Ectodermal cell (in vitro differentiated cells): ENCODE measurements at regions not wholly inside any gene's neighbourhood (a gene's known extent, or its start where the extent isn't known, plus 50 kb on each side); places are given as distances from the start of the nearest gene placed in this dataset.

Experiments used
- H3K27ac ChIP-seq: 2 replicates; pipeline ENCODE4 v1.7.0; 2013; ENCODE audit warnings: mild to moderate bottlenecking, low read depth, low read length; ENCODE audit not compliant: insufficient read depth, poor library complexity, severe bottlenecking
- H3K27me3 ChIP-seq: 2 replicates; pipeline ENCODE4 v1.7.0; 2013; ENCODE audit warnings: mild to moderate bottlenecking, low read length; ENCODE audit not compliant: insufficient read depth, control insufficient read depth, poor library complexity, severe bottlenecking
- H3K36me3 ChIP-seq: one replicate; pipeline ENCODE4 v1.7.0; 2013; ENCODE audit warnings: low read length; ENCODE audit not compliant: control insufficient read depth, insufficient read depth
- H3K4me1 ChIP-seq: one replicate; pipeline ENCODE4 v1.7.0; 2013; ENCODE audit warnings: low read length; ENCODE audit not compliant: control insufficient read depth, insufficient read depth
- H3K4me3 ChIP-seq: 2 replicates; pipeline ENCODE4 v1.7.0; 2013; ENCODE audit warnings: low read depth, low read length, control low read depth; ENCODE audit not compliant: insufficient read depth
- H3K9me3 ChIP-seq: 2 replicates; pipeline ENCODE4 v1.7.0; 2013; ENCODE audit warnings: mild to moderate bottlenecking, low read length, moderate library complexity; ENCODE audit not compliant: control insufficient read depth
- WGBS, 2 experiments: methylation state at CpG; one replicate each; pipeline ENCODE4 v1.1.7; 2013; ENCODE audit warnings: missing lambda C conversion rate in 2 of 2; 5-methylcytosine and 5-hydroxymethylcytosine counted together

DNA sequence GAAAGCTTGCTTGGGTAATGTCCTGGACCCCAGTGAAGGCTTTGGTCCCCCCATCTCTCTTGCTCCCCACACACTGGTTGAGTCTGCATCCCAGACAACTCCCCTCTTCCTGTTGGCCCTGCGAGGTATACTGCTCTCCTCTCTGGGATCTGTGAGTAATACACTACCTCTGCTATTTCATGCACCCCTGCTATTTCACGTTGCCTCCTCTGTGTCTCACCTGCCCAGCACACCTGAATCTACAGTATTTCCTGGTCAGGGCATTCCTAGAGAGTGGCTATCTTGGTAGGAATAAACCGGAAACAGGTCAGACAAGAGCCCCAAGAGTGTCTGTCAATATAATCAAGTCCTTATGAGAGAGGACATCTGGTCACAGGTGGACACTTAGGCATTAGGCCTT lies 114.3 kb upstream of the ODAD2 start:
- 93 to 94% methylated on average over 3 of the region's 3 CpGs for WGBS, 2 experiments
- H3K4me3 ChIP-seq, result no peak overlapping the region
- H3K27me3 ChIP-seq, result no peaks in the 10 kb centered on the region

GRCh38 chr10:28111712-28112111 lies 112.8 kb upstream of the ODAD2 start:
- H3K4me1 ChIP-seq, result no peaks in the 10 kb centered on the region
- H3K4me3 ChIP-seq, result no peak overlapping the region
- no peaks in the 10 kb centered on the region for H3K27me3 ChIP-seq
- H3K27ac ChIP-seq, result no peak overlapping the region
- no peaks in the 10 kb centered on the region for H3K36me3 ChIP-seq
- no peaks in the 10 kb centered on the region for H3K9me3 ChIP-seq
- WGBS, 2 experiments, result 91 to 94% methylated on average over 1 to 2 of the region's 2 CpGs

More for the DNA sequence above, 114.3 kb upstream of the ODAD2 start:
- no peaks in the 10 kb centered on the region for H3K4me1 ChIP-seq
- H3K9me3 ChIP-seq, result no peaks in the 10 kb centered on the region
- H3K36me3 ChIP-seq, result no peaks in the 10 kb centered on the region
- no peak overlapping the region for H3K27ac ChIP-seq

GRCh38 chr10:28105561-28105960 lies 106.7 kb upstream of the ODAD2 start:
- H3K9me3 ChIP-seq, result no peaks in the 10 kb centered on the region
- no peak overlapping the region for H3K4me3 ChIP-seq
- H3K27ac ChIP-seq, result no peak overlapping the region
- H3K27me3 ChIP-seq, result no peaks in the 10 kb centered on the region
- H3K4me1 ChIP-seq, result no peaks in the 10 kb centered on the region
- 81% methylated on average over 8 of the region's 8 CpGs for WGBS, 2 experiments
- H3K36me3 ChIP-seq, result no peaks in the 10 kb centered on the region

DNA sequence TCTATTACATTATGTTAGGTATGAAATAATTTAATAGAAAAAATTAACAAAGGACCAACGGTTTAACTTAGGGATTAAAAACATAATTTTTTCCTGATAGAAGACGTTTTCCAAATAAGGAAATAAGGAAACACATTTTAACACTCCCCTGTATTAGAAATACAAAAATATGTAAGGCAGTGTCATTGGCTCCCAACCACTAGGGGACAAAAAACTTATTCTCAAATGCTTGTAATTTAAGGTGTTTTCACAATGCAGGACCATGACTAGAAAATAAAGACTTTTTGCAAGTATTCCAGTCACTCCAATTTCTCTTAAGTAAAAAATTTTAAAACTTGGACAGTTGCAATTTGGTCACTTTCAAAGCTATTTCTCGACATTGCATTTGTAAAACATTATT lies 98.8 kb upstream of the ODAD2 start:
- Histone ChIP-seq H3K4me1 (no peaks in the 10 kb centered on the region), H3K9me3 (no peaks in the 10 kb centered on the region), H3K27ac (no peak overlapping the region), H3K27me3 (no peaks in the 10 kb centered on the region), H3K4me3 (no peak overlapping the region), H3K36me3 (no peaks in the 10 kb centered on the region)
- 80 to 92% methylated on average over 1 to 2 of the region's 3 CpGs for WGBS, 2 experiments

DNA sequence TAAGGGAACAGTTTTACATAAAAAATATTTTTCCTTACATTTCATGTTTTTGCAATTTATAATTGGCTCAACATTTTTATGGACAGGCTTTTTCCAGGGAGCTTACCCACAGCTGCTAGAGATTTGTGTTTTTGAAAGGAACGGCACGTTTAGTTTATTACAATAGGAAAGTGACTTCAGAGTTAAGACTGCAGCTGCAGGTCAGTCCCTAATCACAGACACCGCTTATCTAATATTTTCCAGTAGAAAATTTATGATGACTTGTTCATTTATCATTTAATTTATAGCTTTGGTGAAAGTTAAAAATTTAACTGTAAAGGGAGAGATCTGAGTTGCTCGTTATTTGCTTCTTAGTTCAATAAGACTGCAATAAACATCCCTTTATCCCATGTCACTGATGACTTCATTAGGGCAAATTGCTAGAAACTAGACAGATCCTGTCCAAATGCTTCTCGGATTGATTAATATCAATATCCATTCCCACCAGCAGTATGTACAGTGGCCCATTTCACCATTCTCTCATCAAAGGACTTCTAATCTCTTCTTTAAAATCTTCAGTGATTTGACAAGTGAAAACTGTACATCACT lies 97.0 kb upstream of the ODAD2 start:
- H3K27ac ChIP-seq, result no peak overlapping the region
- no peaks in the 10 kb centered on the region for H3K4me1 ChIP-seq
- WGBS, 2 experiments, result 88 to 92% methylated on average over 4 of the region's 5 CpGs
- H3K4me3 ChIP-seq, result no peak overlapping the region
- no peaks in the 10 kb centered on the region for H3K36me3 ChIP-seq
- no peaks in the 10 kb centered on the region for H3K27me3 ChIP-seq
- H3K9me3 ChIP-seq, result no peaks in the 10 kb centered on the region

DNA sequence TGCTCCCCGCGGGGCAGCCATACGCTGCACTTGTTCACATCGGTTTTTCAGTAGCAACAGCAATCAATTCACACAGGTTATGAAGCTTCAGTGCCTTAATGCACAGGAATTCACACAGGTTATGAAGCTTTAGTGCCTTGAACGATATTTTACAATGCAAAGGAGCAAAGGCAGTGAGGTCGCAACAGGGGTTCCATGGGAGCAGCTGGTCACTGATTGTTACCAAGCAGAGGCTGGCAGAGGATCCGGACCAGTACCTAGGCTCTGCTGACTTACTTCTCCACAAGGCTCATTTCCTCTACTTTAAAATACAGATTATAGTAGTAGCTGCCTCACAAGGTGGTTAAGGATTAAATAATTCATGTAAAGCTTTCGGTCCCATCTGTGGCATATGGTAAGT lies 95.2 kb upstream of the ODAD2 start:
- H3K4me3 ChIP-seq, result no peak overlapping the region
- WGBS, 2 experiments, result 92 to 93% methylated on average over 7 to 8 of the region's 8 CpGs
- no peaks in the 10 kb centered on the region for H3K4me1 ChIP-seq
- H3K27ac ChIP-seq, result no peak overlapping the region
- H3K36me3 ChIP-seq, result no peaks in the 10 kb centered on the region
- H3K9me3 ChIP-seq, result no peaks in the 10 kb centered on the region
- no peaks in the 10 kb centered on the region for H3K27me3 ChIP-seq

- Histone ChIP-seq H3K27ac (no peak overlapping the region), H3K27me3 (no peaks in the 10 kb centered on the region), H3K4me1 (no peaks in the 10 kb centered on the region), H3K36me3 (no peaks in the 10 kb centered on the region), H3K9me3 (no peaks in the 10 kb centered on the region), H3K4me3 (no peak overlapping the region)
- WGBS, 2 experiments, result 94 to 95% methylated on average over 2 of the region's 2 CpGs
Measured at GRCh38 chr10:28091913-28092312, 93.0 kb upstream of the ODAD2 start.

GRCh38 chr10:28090506-28090905 lies 91.6 kb upstream of the ODAD2 start:
- no peak overlapping the region for H3K4me3 ChIP-seq
- H3K27me3 ChIP-seq, result no peaks in the 10 kb centered on the region
- no peaks in the 10 kb centered on the region for H3K4me1 ChIP-seq
- H3K36me3 ChIP-seq, result no peaks in the 10 kb centered on the region
- WGBS, 2 experiments, result 89 to 95% methylated on average over 3 to 4 of the region's 4 CpGs
- no peak overlapping the region for H3K27ac ChIP-seq
- no peaks in the 10 kb centered on the region for H3K9me3 ChIP-seq

GRCh38 chr10:28089467-28089866 lies 90.6 kb upstream of the ODAD2 start:
- Histone ChIP-seq H3K4me3 (no peak overlapping the region), H3K27me3 (no peaks in the 10 kb centered on the region), H3K36me3 (no peaks in the 10 kb centered on the region), H3K4me1 (no peaks in the 10 kb centered on the region), H3K27ac (no peak overlapping the region), H3K9me3 (no peaks in the 10 kb centered on the region)
- 94 to 98% methylated on average over 9 to 10 of the region's 10 CpGs for WGBS, 2 experiments

GRCh38 chr10:28087661-28088351 lies 88.9 kb upstream of the ODAD2 start:
- Histone ChIP-seq H3K27me3 (no peaks in the 10 kb centered on the region), H3K4me3 (no peak overlapping the region), H3K36me3 (no peaks in the 10 kb centered on the region), H3K9me3 (no peaks in the 10 kb centered on the region), H3K27ac (no peak overlapping the region), H3K4me1 (no peaks in the 10 kb centered on the region)
- 94 to 100% methylated on average over 1 to 2 of the region's 2 CpGs for WGBS, 2 experiments
